Neural cell (in vitro differentiated cells): ENCODE measurements at regions not wholly inside any gene's neighbourhood (a gene's known extent, or its start where the extent isn't known, plus 50 kb on each side); places are given as distances from the start of the nearest gene placed in this dataset.

Experiments used
- H2AFZ ChIP-seq: fragments of 200-600, 300-800 bp; sonication (generic), shearing (Covaris generic); 2 replicates; pipeline ENCODE4 v1.6.0; 2014; ENCODE audit warnings: low read depth, mild to moderate bottlenecking, antibody characterized with exemption, low read length, moderate library complexity
- H3F3A ChIP-seq: fragments of 200-600 bp; shearing (Covaris generic); 2 replicates; pipeline ENCODE4 v1.6.1; 2016; ENCODE audit warnings: mild to moderate bottlenecking, moderate library complexity, mixed read lengths, antibody characterized with exemption, low read length; ENCODE audit not compliant: insufficient read depth, poor library complexity, severe bottlenecking
- H3K27ac ChIP-seq: fragments of 200-600, 300-800 bp; sonication (generic), shearing (Covaris generic); 2 replicates; pipeline ENCODE4 v1.5.1; 2014; ENCODE audit warnings: mild to moderate bottlenecking, low read length, moderate library complexity
- H3K27me3 ChIP-seq: fragments of 300-800, 200-600 bp; sonication (generic), shearing (Covaris generic); 2 replicates; pipeline ENCODE4 v1.6.0; 2014; ENCODE audit warnings: mild to moderate bottlenecking, low read depth, low read length, moderate library complexity; ENCODE audit not compliant: insufficient read depth
- H3K36me3 ChIP-seq: fragments of 300-800, 200-600 bp; sonication (generic), shearing (Covaris generic); 2 replicates; pipeline ENCODE4 v1.5.1; 2014; ENCODE audit warnings: mild to moderate bottlenecking, antibody characterized with exemption, low read length, moderate library complexity; ENCODE audit not compliant: insufficient read depth
- H3K4me2 ChIP-seq: fragments of 300-800, 200-600 bp; sonication (generic), shearing (Covaris generic); 2 replicates; pipeline ENCODE4 v1.6.0; 2014; ENCODE audit warnings: mild to moderate bottlenecking, low read length
- H3K4me3 ChIP-seq: fragments of 300-800, 200-600 bp; sonication (generic), shearing (Covaris generic); 2 replicates; pipeline ENCODE4 v1.5.1; 2014; ENCODE audit warnings: mild to moderate bottlenecking, low read length, moderate library complexity
- H3K79me2 ChIP-seq: fragments of 200-600 bp; shearing (Covaris generic); replicated peaks from 2 replicates; pipeline ENCODE4 v1.6.0; 2014; ENCODE audit warnings: mild to moderate bottlenecking, low read length, moderate library complexity; ENCODE audit not compliant: insufficient read depth
- H3K9ac ChIP-seq: fragments of 300-800, 200-600 bp; sonication (generic), shearing (Covaris generic); 2 replicates; pipeline ENCODE4 v1.6.1; 2016; ENCODE audit warnings: mild to moderate bottlenecking, low read length, mixed read lengths
- H3K9me2 ChIP-seq: fragments of 200-600 bp; shearing (Covaris generic); 2 replicates; pipeline ENCODE4 v1.6.1; 2016; ENCODE audit warnings: mild to moderate bottlenecking, low read length, mixed read lengths; ENCODE audit not compliant: insufficient read depth
- H3K9me3 ChIP-seq: fragments of 200-600, 300-800 bp; sonication (generic), shearing (Covaris generic); 2 replicates; pipeline ENCODE4 v1.6.1; 2016; ENCODE audit warnings: mild to moderate bottlenecking, mixed run types, low read length, moderate library complexity, mixed read lengths
- H4K20me1 ChIP-seq: fragments of 200-600 bp; shearing (Covaris generic); 2 replicates; pipeline ENCODE4 v1.6.1; 2016; ENCODE audit warnings: mild to moderate bottlenecking, mixed run types; ENCODE audit not compliant: insufficient read depth
- EP300 ChIP-seq: fragments of 450-650 bp; conservative IDR thresholded peaks from 2 replicates; pipeline ENCODE4 v1.6.1; 2014; ENCODE audit warnings: antibody characterized with exemption, mild to moderate bottlenecking, moderate library complexity; ENCODE audit not compliant: poor library complexity, severe bottlenecking
- EZH2 ChIP-seq: fragments of 200-600, 300-800 bp; shearing (Covaris generic), sonication (generic); IDR thresholded peaks from 2 replicates; pipeline ENCODE4 v1.6.1; 2014; ENCODE audit warnings: antibody characterized with exemption, low read length, borderline replicate concordance, mild to moderate bottlenecking; ENCODE audit not compliant: insufficient read depth, poor library complexity, severe bottlenecking
- MXI1 ChIP-seq: fragments of 450-650 bp; conservative IDR thresholded peaks from 2 replicates; pipeline ENCODE4 v1.6.1; 2014; ENCODE audit warnings: antibody characterized with exemption, mild to moderate bottlenecking; ENCODE audit not compliant: poor library complexity, severe bottlenecking
- POLR2AphosphoS5 ChIP-seq: IDR thresholded peaks from 2 replicates; pipeline ENCODE4 v1.6.1; 2012
- RAD21 ChIP-seq: fragments of 450-650 bp; conservative IDR thresholded peaks from 2 replicates; pipeline ENCODE4 v1.6.1; 2014; ENCODE audit warnings: antibody characterized with exemption, mild to moderate bottlenecking, moderate library complexity
- SMC3 ChIP-seq: fragments of 450-650 bp; conservative IDR thresholded peaks from 2 replicates; pipeline ENCODE4 v1.6.1; 2014; ENCODE audit warnings: antibody characterized with exemption, mild to moderate bottlenecking, moderate library complexity; ENCODE audit not compliant: poor library complexity
- TAF1 ChIP-seq: IDR thresholded peaks from 2 replicates; pipeline ENCODE4 v1.6.1; 2012; ENCODE audit warnings: low read depth
- small RNA-seq, 3 experiments: library from RNA; depleted of rRNA; stranded (forward); fragments of <200 nt; gene quantifications; one replicate each; pipeline ENCODE3, GENCODE V24; 2012
- TF ChIP-seq, protein P1 (sequence below): IDR thresholded peaks from 2 replicates; pipeline ENCODE4 v1.6.1; 2012; ENCODE audit warnings: borderline replicate concordance
- TF ChIP-seq, protein P2 (sequence below): fragments of 450-650 bp; IDR thresholded peaks from 2 replicates; pipeline ENCODE4 v1.5.1; 2014; ENCODE audit warnings: antibody characterized with exemption, mild to moderate bottlenecking, moderate library complexity; ENCODE audit not compliant: poor library complexity, severe bottlenecking

DNA sequence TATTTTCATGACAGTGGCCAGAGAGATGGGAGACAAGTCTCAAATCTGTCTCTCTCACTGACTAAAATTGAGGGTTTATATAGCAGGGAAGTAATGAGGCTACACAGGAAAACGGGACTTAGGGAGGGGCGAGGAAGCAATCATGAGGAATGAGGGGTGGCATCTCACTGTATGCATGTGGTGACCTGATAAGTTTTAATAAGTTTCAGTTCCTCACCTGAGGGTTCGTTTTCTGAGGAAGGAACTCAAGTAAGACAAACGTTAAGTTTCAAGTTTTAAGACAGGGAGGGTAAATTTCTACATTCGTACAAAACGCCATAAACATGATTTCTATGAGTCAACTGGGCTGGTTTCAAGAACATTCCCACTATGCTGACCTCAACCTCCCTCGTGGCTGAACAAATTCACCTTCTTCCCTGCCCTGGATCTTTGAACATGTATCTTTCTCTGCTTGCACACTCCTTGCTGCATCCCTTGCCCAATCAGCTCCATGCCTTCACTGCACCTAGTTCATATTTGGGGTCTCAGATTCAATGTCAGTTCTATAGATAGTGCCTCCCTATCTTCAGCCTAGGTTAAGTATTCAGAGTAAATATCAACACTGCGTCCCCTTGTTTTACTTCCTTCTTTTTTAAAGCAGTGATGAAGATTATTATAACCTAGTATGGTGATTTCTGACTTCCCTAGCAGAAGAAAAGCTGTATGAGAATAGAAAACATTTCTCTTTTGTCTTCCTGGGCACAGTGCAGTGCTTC lies 53.3 kb upstream of the CNTNAP5 start:
- TF ChIP-seq POLR2AphosphoS5 (no peak), EP300 (no peak), MXI1 (no peak), SMC3 (no peak), RAD21 (no peak), EZH2 (no peak), TAF1 (no peak)
- TF ChIP-seq, protein P1, sequence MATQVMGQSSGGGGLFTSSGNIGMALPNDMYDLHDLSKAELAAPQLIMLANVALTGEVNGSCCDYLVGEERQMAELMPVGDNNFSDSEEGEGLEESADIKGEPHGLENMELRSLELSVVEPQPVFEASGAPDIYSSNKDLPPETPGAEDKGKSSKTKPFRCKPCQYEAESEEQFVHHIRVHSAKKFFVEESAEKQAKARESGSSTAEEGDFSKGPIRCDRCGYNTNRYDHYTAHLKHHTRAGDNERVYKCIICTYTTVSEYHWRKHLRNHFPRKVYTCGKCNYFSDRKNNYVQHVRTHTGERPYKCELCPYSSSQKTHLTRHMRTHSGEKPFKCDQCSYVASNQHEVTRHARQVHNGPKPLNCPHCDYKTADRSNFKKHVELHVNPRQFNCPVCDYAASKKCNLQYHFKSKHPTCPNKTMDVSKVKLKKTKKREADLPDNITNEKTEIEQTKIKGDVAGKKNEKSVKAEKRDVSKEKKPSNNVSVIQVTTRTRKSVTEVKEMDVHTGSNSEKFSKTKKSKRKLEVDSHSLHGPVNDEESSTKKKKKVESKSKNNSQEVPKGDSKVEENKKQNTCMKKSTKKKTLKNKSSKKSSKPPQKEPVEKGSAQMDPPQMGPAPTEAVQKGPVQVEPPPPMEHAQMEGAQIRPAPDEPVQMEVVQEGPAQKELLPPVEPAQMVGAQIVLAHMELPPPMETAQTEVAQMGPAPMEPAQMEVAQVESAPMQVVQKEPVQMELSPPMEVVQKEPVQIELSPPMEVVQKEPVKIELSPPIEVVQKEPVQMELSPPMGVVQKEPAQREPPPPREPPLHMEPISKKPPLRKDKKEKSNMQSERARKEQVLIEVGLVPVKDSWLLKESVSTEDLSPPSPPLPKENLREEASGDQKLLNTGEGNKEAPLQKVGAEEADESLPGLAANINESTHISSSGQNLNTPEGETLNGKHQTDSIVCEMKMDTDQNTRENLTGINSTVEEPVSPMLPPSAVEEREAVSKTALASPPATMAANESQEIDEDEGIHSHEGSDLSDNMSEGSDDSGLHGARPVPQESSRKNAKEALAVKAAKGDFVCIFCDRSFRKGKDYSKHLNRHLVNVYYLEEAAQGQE: no peak
- TF ChIP-seq, protein P2, sequence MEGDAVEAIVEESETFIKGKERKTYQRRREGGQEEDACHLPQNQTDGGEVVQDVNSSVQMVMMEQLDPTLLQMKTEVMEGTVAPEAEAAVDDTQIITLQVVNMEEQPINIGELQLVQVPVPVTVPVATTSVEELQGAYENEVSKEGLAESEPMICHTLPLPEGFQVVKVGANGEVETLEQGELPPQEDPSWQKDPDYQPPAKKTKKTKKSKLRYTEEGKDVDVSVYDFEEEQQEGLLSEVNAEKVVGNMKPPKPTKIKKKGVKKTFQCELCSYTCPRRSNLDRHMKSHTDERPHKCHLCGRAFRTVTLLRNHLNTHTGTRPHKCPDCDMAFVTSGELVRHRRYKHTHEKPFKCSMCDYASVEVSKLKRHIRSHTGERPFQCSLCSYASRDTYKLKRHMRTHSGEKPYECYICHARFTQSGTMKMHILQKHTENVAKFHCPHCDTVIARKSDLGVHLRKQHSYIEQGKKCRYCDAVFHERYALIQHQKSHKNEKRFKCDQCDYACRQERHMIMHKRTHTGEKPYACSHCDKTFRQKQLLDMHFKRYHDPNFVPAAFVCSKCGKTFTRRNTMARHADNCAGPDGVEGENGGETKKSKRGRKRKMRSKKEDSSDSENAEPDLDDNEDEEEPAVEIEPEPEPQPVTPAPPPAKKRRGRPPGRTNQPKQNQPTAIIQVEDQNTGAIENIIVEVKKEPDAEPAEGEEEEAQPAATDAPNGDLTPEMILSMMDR: no peak
- H3K27me3 ChIP-seq: no peaks in the 10 kb centered on the region
- H3K79me2 ChIP-seq: no peaks in the 10 kb centered on the region
- no peaks in the 10 kb centered on the region for H3K36me3 ChIP-seq
- H3K27ac ChIP-seq: no peak overlapping the region
- H3K9me3 ChIP-seq: no peaks in the 10 kb centered on the region
- H2AFZ ChIP-seq: no peak overlapping the region
- no peak overlapping the region for H3K4me2 ChIP-seq
- H3K9ac ChIP-seq: no peak overlapping the region
- H3F3A ChIP-seq: no peaks in the 10 kb centered on the region
- H4K20me1 ChIP-seq: no peaks in the 10 kb centered on the region
- no peak overlapping the region for H3K4me3 ChIP-seq
- no peaks in the 10 kb centered on the region for H3K9me2 ChIP-seq

Small RNA genes lying in the stretch of these regions (small RNA-seq; reads per million reads assigned to genes)
- gene AC064859.1: 0 reads per million in 3 experiments
